HFFc6 (cell line): ENCODE measurements at regions not wholly inside any gene's neighbourhood (a gene's known extent, or its start where the extent isn't known, plus 50 kb on each side); places are given as distances from the start of the nearest gene placed in this dataset.

ENCODE experiments used
- DNase-seq: peaks from one replicate; pipeline ENCODE4 v3.0.0-alpha.2; 2018
- H3K27ac Mint-ChIP-seq: 2 replicates; pipeline ENCODE4 v1.8.0; 2020; ENCODE audit warnings: mild to moderate bottlenecking, mixed read lengths
- H3K27me3 Mint-ChIP-seq: 2 replicates; pipeline ENCODE4 v1.8.0; 2021; ENCODE audit warnings: mild to moderate bottlenecking, moderate library complexity, mixed read lengths; ENCODE audit not compliant: insufficient read depth
- H3K36me3 Mint-ChIP-seq: 2 replicates; pipeline ENCODE4 v1.8.0; 2021; ENCODE audit warnings: low read depth, mixed read lengths
- H3K4me1 Mint-ChIP-seq: 2 replicates; pipeline ENCODE4 v1.8.0; 2020; ENCODE audit warnings: low read depth, mixed read lengths
- H3K4me3 Mint-ChIP-seq: 2 replicates; pipeline ENCODE4 v1.8.0; 2020; ENCODE audit warnings: mild to moderate bottlenecking, moderate library complexity, mixed read lengths
- H3K9me3 Mint-ChIP-seq: 2 replicates; pipeline ENCODE4 v1.8.0; 2020; ENCODE audit warnings: mild to moderate bottlenecking, mixed read lengths
- TF ChIP-seq, protein P1 (sequence below): fragments of 200-600 bp; sonication (generic); IDR thresholded peaks from 2 replicates; pipeline ENCODE4 v1.5.0; 2021; ENCODE audit warnings: antibody characterized with exemption, mild to moderate bottlenecking

DNA sequence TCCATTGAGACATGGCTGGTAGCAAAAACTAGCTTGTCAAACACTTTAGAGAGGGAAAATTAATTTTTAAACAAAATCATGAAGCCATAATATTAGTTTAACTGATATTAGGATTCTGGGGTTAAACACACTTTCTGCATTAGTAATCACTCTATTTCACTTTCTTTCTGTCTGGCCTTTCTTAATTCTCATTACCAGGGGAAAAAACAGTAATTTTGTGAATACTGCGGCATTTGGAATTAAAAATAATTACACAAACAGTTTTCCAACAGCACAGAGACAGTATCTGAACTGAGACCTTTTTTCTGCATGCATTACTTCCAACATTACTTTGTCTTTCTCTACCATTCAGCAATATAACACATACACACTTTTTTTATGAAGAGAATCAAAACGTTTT lies 190.6 kb downstream of the MRPL39 start:
- peaks cover 6% of the 10 kb centered on the region; the same call in 1 of the 2 replicates for H3K36me3 Mint-ChIP-seq
- H3K27me3 Mint-ChIP-seq: peaks cover 14% of the 10 kb centered on the region
- TF ChIP-seq, protein P1, sequence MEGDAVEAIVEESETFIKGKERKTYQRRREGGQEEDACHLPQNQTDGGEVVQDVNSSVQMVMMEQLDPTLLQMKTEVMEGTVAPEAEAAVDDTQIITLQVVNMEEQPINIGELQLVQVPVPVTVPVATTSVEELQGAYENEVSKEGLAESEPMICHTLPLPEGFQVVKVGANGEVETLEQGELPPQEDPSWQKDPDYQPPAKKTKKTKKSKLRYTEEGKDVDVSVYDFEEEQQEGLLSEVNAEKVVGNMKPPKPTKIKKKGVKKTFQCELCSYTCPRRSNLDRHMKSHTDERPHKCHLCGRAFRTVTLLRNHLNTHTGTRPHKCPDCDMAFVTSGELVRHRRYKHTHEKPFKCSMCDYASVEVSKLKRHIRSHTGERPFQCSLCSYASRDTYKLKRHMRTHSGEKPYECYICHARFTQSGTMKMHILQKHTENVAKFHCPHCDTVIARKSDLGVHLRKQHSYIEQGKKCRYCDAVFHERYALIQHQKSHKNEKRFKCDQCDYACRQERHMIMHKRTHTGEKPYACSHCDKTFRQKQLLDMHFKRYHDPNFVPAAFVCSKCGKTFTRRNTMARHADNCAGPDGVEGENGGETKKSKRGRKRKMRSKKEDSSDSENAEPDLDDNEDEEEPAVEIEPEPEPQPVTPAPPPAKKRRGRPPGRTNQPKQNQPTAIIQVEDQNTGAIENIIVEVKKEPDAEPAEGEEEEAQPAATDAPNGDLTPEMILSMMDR: no peak
- H3K27ac Mint-ChIP-seq: no peak overlapping the region
- DNase-seq: no peak
- no peak overlapping the region for H3K4me3 Mint-ChIP-seq
- H3K4me1 Mint-ChIP-seq: peaks cover 5% of the 10 kb centered on the region
- H3K9me3 Mint-ChIP-seq: no peaks in the 10 kb centered on the region; the same call in 1 of the 2 replicates

DNA sequence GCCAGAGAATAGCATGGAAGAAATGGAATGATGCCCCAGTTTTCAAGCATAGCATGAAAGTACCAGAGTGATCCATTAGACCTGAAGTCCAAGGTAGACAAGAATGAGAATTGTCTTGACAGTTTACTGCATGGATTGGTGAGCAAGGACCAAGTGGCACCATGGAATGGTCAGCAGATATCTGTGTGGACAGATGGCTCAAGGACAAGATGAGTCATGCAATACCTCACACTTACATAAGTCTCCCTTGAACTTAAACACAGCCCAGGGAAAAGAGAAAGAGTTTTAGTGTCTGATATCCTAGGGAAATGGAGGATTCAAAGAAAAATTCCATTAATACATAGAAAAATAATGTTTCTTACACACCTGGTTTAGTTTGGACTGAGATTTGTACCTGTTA lies 195.2 kb downstream of the MRPL39 start:
- Mint-ChIP-seq H3K4me3 (no peak overlapping the region), H3K27me3 (peaks cover 12% of the 10 kb centered on the region), H3K36me3 (peaks cover 6% of the 10 kb centered on the region; the same call in 1 of the 2 replicates), H3K9me3 (no peaks in the 10 kb centered on the region; the same call in 1 of the 2 replicates), H3K4me1 (peaks cover 11% of the 10 kb centered on the region; the same call in 1 of the 2 replicates), H3K27ac (no peak overlapping the region)
- TF ChIP-seq, protein P1: no peak
- DNase-seq: no peak

DNA sequence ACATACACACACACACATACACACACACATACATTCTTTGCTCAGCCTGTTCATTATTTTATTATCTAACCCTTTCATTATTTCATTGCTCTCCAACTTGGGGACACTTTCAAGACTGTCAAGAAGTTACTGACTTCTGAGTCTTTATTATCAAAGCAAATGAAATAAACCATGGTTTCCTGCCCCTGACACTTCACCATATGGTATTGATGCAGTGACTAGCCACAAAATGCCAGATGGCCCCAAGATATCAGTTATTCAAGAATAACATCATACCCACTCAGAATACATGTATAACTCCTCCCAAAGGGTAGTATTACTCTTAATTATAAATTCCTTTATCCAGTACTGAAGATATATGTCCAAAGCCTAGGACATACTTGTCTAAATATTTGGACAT lies 197.3 kb downstream of the MRPL39 start:
- Mint-ChIP-seq H3K4me3 (no peak overlapping the region), H3K27ac (no peak overlapping the region), H3K4me1 (peaks cover 11% of the 10 kb centered on the region; the same call in 1 of the 2 replicates), H3K9me3 (no peaks in the 10 kb centered on the region; the same call in 1 of the 2 replicates), H3K27me3 (peaks cover 13% of the 10 kb centered on the region), H3K36me3 (peaks cover 5% of the 10 kb centered on the region; the same call in 1 of the 2 replicates)
- TF ChIP-seq, protein P1: no peak
- no peak for DNase-seq

DNA sequence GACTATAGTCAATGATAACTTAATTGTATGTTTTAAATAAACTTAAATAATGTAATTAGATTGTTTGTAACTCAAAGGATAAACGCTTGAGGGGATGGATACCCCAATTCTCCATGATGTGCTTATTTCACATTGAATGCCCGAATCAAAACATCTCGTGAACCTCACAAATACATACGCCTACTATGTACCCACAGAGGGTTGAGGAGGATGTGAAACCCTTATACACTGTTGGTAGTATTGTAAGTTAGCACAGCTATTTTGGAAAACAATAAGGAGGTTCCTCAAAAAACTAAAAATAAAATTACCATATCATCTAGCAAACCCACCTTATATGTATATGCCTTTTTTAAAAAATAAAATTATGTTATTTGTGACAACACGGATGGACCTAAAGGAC lies 198.6 kb downstream of the MRPL39 start:
- H3K27ac Mint-ChIP-seq: no peak overlapping the region
- no peak for DNase-seq
- H3K36me3 Mint-ChIP-seq: 0 out of 2 replicates have a peak, but pooled peaks cover under 1% of the 10 kb centered on the region
- H3K4me1 Mint-ChIP-seq: peaks cover 11% of the 10 kb centered on the region; the same call in 1 of the 2 replicates
- H3K4me3 Mint-ChIP-seq: no peak overlapping the region
- H3K27me3 Mint-ChIP-seq: peaks cover 11% of the 10 kb centered on the region
- TF ChIP-seq, protein P1: no peak
- peaks cover 4% of the 10 kb centered on the region; the same call in 1 of the 2 replicates for H3K9me3 Mint-ChIP-seq

DNA sequence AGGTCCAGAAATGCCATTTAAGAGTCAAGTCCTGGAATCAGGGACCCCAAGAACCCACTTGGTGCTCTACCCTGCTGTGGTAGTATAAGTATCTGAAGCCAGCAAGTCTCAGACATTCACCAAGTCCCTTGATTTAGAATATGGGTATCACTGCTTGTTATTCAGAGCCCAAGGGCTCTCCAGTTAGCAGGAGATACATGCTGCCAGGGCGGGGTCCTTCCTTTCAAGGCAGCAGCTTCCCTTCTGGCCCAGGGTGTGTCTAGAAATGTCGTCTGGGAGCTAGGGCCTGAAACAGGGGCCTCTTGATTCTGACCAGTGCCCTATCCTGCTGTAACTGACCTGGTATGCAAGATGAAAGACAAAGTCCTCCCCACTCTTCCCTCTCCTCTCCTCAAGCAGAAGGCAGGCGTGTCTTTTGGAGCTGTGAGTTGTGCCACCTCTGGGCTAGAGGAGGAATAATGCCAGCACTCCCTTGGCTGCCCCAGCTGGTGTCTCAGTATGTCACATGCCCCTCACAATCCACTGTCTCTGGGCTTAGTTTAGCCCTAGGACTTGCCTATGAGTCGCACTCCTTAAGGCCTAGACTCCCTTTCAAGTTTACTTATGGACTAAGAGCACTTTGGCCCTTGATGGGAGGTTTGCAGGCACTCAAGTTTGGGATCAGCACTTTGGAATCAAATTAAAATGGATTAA lies 200.2 kb downstream of the MRPL39 start:
- Mint-ChIP-seq H3K4me3 (no peak overlapping the region), H3K27me3 (peaks cover 10% of the 10 kb centered on the region; the same call in 1 of the 2 replicates), H3K4me1 (peaks cover 11% of the 10 kb centered on the region; the same call in 1 of the 2 replicates), H3K27ac (no peak overlapping the region), H3K36me3 (peaks cover 7% of the 10 kb centered on the region; the same call in 1 of the 2 replicates), H3K9me3 (peaks cover 4% of the 10 kb centered on the region)
- DNase-seq: no peak
- TF ChIP-seq, protein P1: no peak
